H1 (cell line): ENCODE measurements at regions not wholly inside any gene's neighbourhood (a gene's known extent, or its start where the extent isn't known, plus 50 kb on each side); places are given as distances from the start of the nearest gene placed in this dataset.

Source experiments
- BRCA1 ChIP-seq: IDR thresholded peaks from 2 replicates; pipeline ENCODE4 v1.6.1; 2012; ENCODE audit warnings: low read depth, low read length, improper control_type of control experiment
- CHD7 ChIP-seq: fragments of 300-600 bp; sonication (generic); IDR thresholded peaks from 2 replicates; pipeline ENCODE4 v1.7.1; 2012; ENCODE audit warnings: low read length, moderate library complexity, mild to moderate bottlenecking, inconsistent platforms; ENCODE audit not compliant: insufficient replicate concordance
- CTCF ChIP-seq, 3 experiments: IDR thresholded peaks; 1 replicate in 2 of 3; 2 replicates in 1 of 3; pipeline versions ENCODE4 v1.5.1 to v1.6.1; 2011; ENCODE audit warnings: low read length in 3 of 3, mild to moderate bottlenecking in 3 of 3, inconsistent platforms in 2 of 3, low read depth in 1 of 3, moderate library complexity in 1 of 3; ENCODE audit not compliant: insufficient read depth in 1 of 3; ENCODE audit errors: control extremely low read depth in 1 of 3
- EZH2 ChIP-seq: fragments of 200-600 bp; sonication (generic); IDR thresholded peaks from 2 replicates; pipeline ENCODE4 v1.7.1; 2012; ENCODE audit warnings: low read depth, mild to moderate bottlenecking, moderate library complexity, low read length, inconsistent platforms; ENCODE audit not compliant: severe bottlenecking
- JUND ChIP-seq: IDR thresholded peaks from 2 replicates; pipeline ENCODE4 v1.6.1; 2011; ENCODE audit warnings: mild to moderate bottlenecking, improper control_type of control experiment, low read length
- MAX ChIP-seq: IDR thresholded peaks from 2 replicates; pipeline ENCODE4 v1.6.1; 2012; ENCODE audit warnings: inconsistent platforms
- RAD21 ChIP-seq, 2 experiments: IDR thresholded peaks in 1 of 2; conservative IDR thresholded peaks in 1 of 2; 2 replicates each; pipeline ENCODE4 v1.6.1; 2011; ENCODE audit warnings: low read depth in 2 of 2, low read length in 2 of 2, improper control_type of control experiment in 1 of 2, inconsistent platforms in 1 of 2, mild to moderate bottlenecking in 1 of 2, moderate library complexity in 1 of 2
- RXRA ChIP-seq: IDR thresholded peaks from 2 replicates; pipeline ENCODE4 v1.6.1; 2011; ENCODE audit warnings: low read depth, mild to moderate bottlenecking, low read length, moderate library complexity; ENCODE audit not compliant: insufficient read depth

- no peak for TF ChIP-seq RXRA
- no peak for TF ChIP-seq CTCF (IDR thresholded peaks at IDR 0.05; ENCODE audit: control extremely low read depth in 1 of 3, insufficient read depth in 1 of 3, low read depth in 1 of 3, low read length in 3 of 3)
- no peak for TF ChIP-seq MAX
- TF ChIP-seq EZH2, result no peak
- TF ChIP-seq RAD21 (IDR thresholded peaks at IDR 0.05 in 1 of 2, conservative IDR thresholded peaks at IDR 0.05 in 1 of 2; ENCODE audit: low read depth in 2 of 2, low read length in 2 of 2), result no peak
- TF ChIP-seq JUND, result no peak
- no peak for TF ChIP-seq CHD7
- TF ChIP-seq BRCA1, result no peak
Observed at GRCh38 chr11:45489281-45489905, 176.0 kb downstream of the CHST1 start.
